ENCODE measurements at regions not wholly inside any gene's neighbourhood (a gene's known extent, or its start where the extent isn't known, plus 50 kb on each side); places are given as distances from the start of the nearest gene placed in this dataset.

GRCh38 chr7:119382726-119383125 is 890.2 kb upstream of the KCND2 start:
- no peak overlapping the region for H3K4me3 ChIP-seq (ENCODE audit: low read depth, low read length)
- no peaks in the 10 kb centered on the region for H3K9me3 ChIP-seq (ENCODE audit: control insufficient read depth, insufficient read depth, low read length)
- no peaks in the 10 kb centered on the region for H3K27me3 ChIP-seq (ENCODE audit: control insufficient read depth, insufficient read depth, low read length)
- H3K36me3 ChIP-seq (ENCODE audit: control insufficient read depth, insufficient read depth, low read length) = no peaks in the 10 kb centered on the region
- no peak overlapping the region for H3K9ac ChIP-seq (ENCODE audit: low read depth, low read length)
- no peaks in the 10 kb centered on the region for H3K4me1 ChIP-seq (ENCODE audit: control insufficient read depth, insufficient read depth, low read length)

GRCh38 chr7:119395024-119395423 is 878.0 kb upstream of the KCND2 start:
- Histone ChIP-seq H3K36me3 (ENCODE audit: control insufficient read depth, insufficient read depth, low read length) (no peaks in the 10 kb centered on the region), H3K4me1 (ENCODE audit: control insufficient read depth, insufficient read depth, low read length) (no peaks in the 10 kb centered on the region)

GRCh38 chr7:119397156-119397555 is 875.8 kb upstream of the KCND2 start:
- Histone ChIP-seq H3K4me3 (ENCODE audit: low read depth, low read length) (no peak overlapping the region), H3K9me3 (ENCODE audit: control insufficient read depth, insufficient read depth, low read length) (no peaks in the 10 kb centered on the region)

More at GRCh38 chr7:119395024-119395423, 878.0 kb upstream of the KCND2 start:
- Histone ChIP-seq H3K9me3 (ENCODE audit: control insufficient read depth, insufficient read depth, low read length) (no peaks in the 10 kb centered on the region), H3K4me3 (ENCODE audit: low read depth, low read length) (no peak overlapping the region), H3K27me3 (ENCODE audit: control insufficient read depth, insufficient read depth, low read length) (no peaks in the 10 kb centered on the region), H3K9ac (ENCODE audit: low read depth, low read length) (no peak overlapping the region)

GRCh38 chr7:119408596-119408995 is 864.4 kb upstream of the KCND2 start:
- Histone ChIP-seq H3K4me3 (ENCODE audit: low read depth, low read length) (no peak overlapping the region), H3K9me3 (ENCODE audit: control insufficient read depth, insufficient read depth, low read length) (no peaks in the 10 kb centered on the region), H3K4me1 (ENCODE audit: control insufficient read depth, insufficient read depth, low read length) (no peaks in the 10 kb centered on the region), H3K27me3 (ENCODE audit: control insufficient read depth, insufficient read depth, low read length) (no peaks in the 10 kb centered on the region), H3K36me3 (ENCODE audit: control insufficient read depth, insufficient read depth, low read length) (no peaks in the 10 kb centered on the region), H3K9ac (ENCODE audit: low read depth, low read length) (no peak overlapping the region)

More at GRCh38 chr7:119397156-119397555, 875.8 kb upstream of the KCND2 start:
- H3K27me3 ChIP-seq (ENCODE audit: control insufficient read depth, insufficient read depth, low read length) = no peaks in the 10 kb centered on the region
- no peaks in the 10 kb centered on the region for H3K36me3 ChIP-seq (ENCODE audit: control insufficient read depth, insufficient read depth, low read length)
- no peaks in the 10 kb centered on the region for H3K4me1 ChIP-seq (ENCODE audit: control insufficient read depth, insufficient read depth, low read length)
- no peak overlapping the region for H3K9ac ChIP-seq (ENCODE audit: low read depth, low read length)

- Histone ChIP-seq H3K9ac (ENCODE audit: low read depth, low read length) (no peak overlapping the region), H3K9me3 (ENCODE audit: control insufficient read depth, insufficient read depth, low read length) (no peaks in the 10 kb centered on the region), H3K4me1 (ENCODE audit: control insufficient read depth, insufficient read depth, low read length) (no peaks in the 10 kb centered on the region), H3K4me3 (ENCODE audit: low read depth, low read length) (no peak overlapping the region), H3K36me3 (ENCODE audit: control insufficient read depth, insufficient read depth, low read length) (no peaks in the 10 kb centered on the region), H3K27me3 (ENCODE audit: control insufficient read depth, insufficient read depth, low read length) (no peaks in the 10 kb centered on the region)
These were observed 859.6 kb upstream of the KCND2 start for GRCh38 chr7:119413314-119413805.

GRCh38 chr7:119415682-119416081 is 857.3 kb upstream of the KCND2 start:
- no peak overlapping the region for H3K9ac ChIP-seq (ENCODE audit: low read depth, low read length)
- no peaks in the 10 kb centered on the region for H3K36me3 ChIP-seq (ENCODE audit: control insufficient read depth, insufficient read depth, low read length)
- no peaks in the 10 kb centered on the region for H3K27me3 ChIP-seq (ENCODE audit: control insufficient read depth, insufficient read depth, low read length)
- no peaks in the 10 kb centered on the region for H3K4me1 ChIP-seq (ENCODE audit: control insufficient read depth, insufficient read depth, low read length)
- H3K9me3 ChIP-seq (ENCODE audit: control insufficient read depth, insufficient read depth, low read length) = no peaks in the 10 kb centered on the region
- no peak overlapping the region for H3K4me3 ChIP-seq (ENCODE audit: low read depth, low read length)

GRCh38 chr7:119421657-119422056 is 851.3 kb upstream of the KCND2 start:
- H3K27me3 ChIP-seq (ENCODE audit: control insufficient read depth, insufficient read depth, low read length) = no peaks in the 10 kb centered on the region
- no peaks in the 10 kb centered on the region for H3K9me3 ChIP-seq (ENCODE audit: control insufficient read depth, insufficient read depth, low read length)
- H3K36me3 ChIP-seq (ENCODE audit: control insufficient read depth, insufficient read depth, low read length) = no peaks in the 10 kb centered on the region
- no peak overlapping the region for H3K4me3 ChIP-seq (ENCODE audit: low read depth, low read length)
- no peak overlapping the region for H3K9ac ChIP-seq (ENCODE audit: low read depth, low read length)
- H3K4me1 ChIP-seq (ENCODE audit: control insufficient read depth, insufficient read depth, low read length) = no peaks in the 10 kb centered on the region

GRCh38 chr7:119436882-119437281 is 836.1 kb upstream of the KCND2 start:
- no peaks in the 10 kb centered on the region for H3K36me3 ChIP-seq (ENCODE audit: control insufficient read depth, insufficient read depth, low read length)

GRCh38 chr7:119438315-119438714 is 834.7 kb upstream of the KCND2 start:
- Histone ChIP-seq H3K9ac (ENCODE audit: low read depth, low read length) (no peak overlapping the region), H3K27me3 (ENCODE audit: control insufficient read depth, insufficient read depth, low read length) (no peaks in the 10 kb centered on the region), H3K9me3 (ENCODE audit: control insufficient read depth, insufficient read depth, low read length) (no peaks in the 10 kb centered on the region), H3K36me3 (ENCODE audit: control insufficient read depth, insufficient read depth, low read length) (no peaks in the 10 kb centered on the region), H3K4me3 (ENCODE audit: low read depth, low read length) (no peak overlapping the region), H3K4me1 (ENCODE audit: control insufficient read depth, insufficient read depth, low read length) (no peaks in the 10 kb centered on the region)

More at GRCh38 chr7:119436882-119437281, 836.1 kb upstream of the KCND2 start:
- Histone ChIP-seq H3K9me3 (ENCODE audit: control insufficient read depth, insufficient read depth, low read length) (no peaks in the 10 kb centered on the region), H3K27me3 (ENCODE audit: control insufficient read depth, insufficient read depth, low read length) (no peaks in the 10 kb centered on the region), H3K4me3 (ENCODE audit: low read depth, low read length) (no peak overlapping the region), H3K4me1 (ENCODE audit: control insufficient read depth, insufficient read depth, low read length) (no peaks in the 10 kb centered on the region), H3K9ac (ENCODE audit: low read depth, low read length) (no peak overlapping the region)

GRCh38 chr7:119439192-119439591 is 833.8 kb upstream of the KCND2 start:
- no peak overlapping the region for H3K4me3 ChIP-seq (ENCODE audit: low read depth, low read length)
- H3K9ac ChIP-seq (ENCODE audit: low read depth, low read length) = no peak overlapping the region
- H3K27me3 ChIP-seq (ENCODE audit: control insufficient read depth, insufficient read depth, low read length) = no peaks in the 10 kb centered on the region

GRCh38 chr7:119452401-119452800 is 820.6 kb upstream of the KCND2 start:
- Histone ChIP-seq H3K9me3 (ENCODE audit: control insufficient read depth, insufficient read depth, low read length) (no peaks in the 10 kb centered on the region), H3K4me3 (ENCODE audit: low read depth, low read length) (no peak overlapping the region), H3K27me3 (ENCODE audit: control insufficient read depth, insufficient read depth, low read length) (no peaks in the 10 kb centered on the region), H3K9ac (ENCODE audit: low read depth, low read length) (no peak overlapping the region), H3K36me3 (ENCODE audit: control insufficient read depth, insufficient read depth, low read length) (no peaks in the 10 kb centered on the region), H3K4me1 (ENCODE audit: control insufficient read depth, insufficient read depth, low read length) (no peaks in the 10 kb centered on the region)

More at GRCh38 chr7:119439192-119439591, 833.8 kb upstream of the KCND2 start:
- Histone ChIP-seq H3K9me3 (ENCODE audit: control insufficient read depth, insufficient read depth, low read length) (no peaks in the 10 kb centered on the region), H3K4me1 (ENCODE audit: control insufficient read depth, insufficient read depth, low read length) (no peaks in the 10 kb centered on the region), H3K36me3 (ENCODE audit: control insufficient read depth, insufficient read depth, low read length) (no peaks in the 10 kb centered on the region)

- Histone ChIP-seq H3K4me3 (ENCODE audit: low read depth, low read length) (no peak overlapping the region), H3K36me3 (ENCODE audit: control insufficient read depth, insufficient read depth, low read length) (no peaks in the 10 kb centered on the region), H3K9ac (ENCODE audit: low read depth, low read length) (no peak overlapping the region), H3K4me1 (ENCODE audit: control insufficient read depth, insufficient read depth, low read length) (no peaks in the 10 kb centered on the region), H3K27me3 (ENCODE audit: control insufficient read depth, insufficient read depth, low read length) (no peaks in the 10 kb centered on the region), H3K9me3 (ENCODE audit: control insufficient read depth, insufficient read depth, low read length) (no peaks in the 10 kb centered on the region)
These were observed 807.1 kb upstream of the KCND2 start for GRCh38 chr7:119465798-119466305.
